HL-60 (cell line): ENCODE measurements at regions not wholly inside any gene's neighbourhood (a gene's known extent, or its start where the extent isn't known, plus 50 kb on each side); places are given as distances from the start of the nearest gene placed in this dataset.

Experiments used
- DNase-seq, 2 experiments: peaks; one replicate each; pipeline ENCODE4 v3.0.0-alpha.2; 2010 to 2020; ENCODE audit warnings: low read depth in 1 of 2, low spot score in 1 of 2
- H3K27ac ChIP-seq: fragments of 250-450 bp; sonication (Bioruptor Pico); replicated peaks from 2 replicates; pipeline ENCODE4 v1.5.1; 2020; ENCODE audit warnings: mild to moderate bottlenecking, moderate library complexity
- H3K27me3 ChIP-seq: fragments of 250-450 bp; sonication (Bioruptor Pico); 2 replicates; pipeline ENCODE4 v1.5.1; 2021; ENCODE audit warnings: mild to moderate bottlenecking, moderate library complexity; ENCODE audit not compliant: insufficient read depth, poor library complexity, severe bottlenecking
- H3K4me3 ChIP-seq: replicated peaks from 2 replicates; pipeline ENCODE4 v1.5.1; 2011; ENCODE audit warnings: mild to moderate bottlenecking, control low read depth, low read length; ENCODE audit not compliant: insufficient read depth
- CTCF ChIP-seq: IDR thresholded peaks from one replicate; pipeline ENCODE4 v1.5.1; 2011; ENCODE audit warnings: low read length, control low read depth, inconsistent platforms; ENCODE audit not compliant: insufficient read depth
- GABPA ChIP-seq: IDR thresholded peaks from 2 replicates; pipeline ENCODE4 v1.6.1; 2012; ENCODE audit warnings: low read depth
- POLR2AphosphoS5 ChIP-seq: IDR thresholded peaks from 2 replicates; pipeline ENCODE4 v1.6.1; 2012; ENCODE audit warnings: low read depth
- REST ChIP-seq: IDR thresholded peaks from 2 replicates; pipeline ENCODE4 v1.6.1; 2012; ENCODE audit warnings: low read depth; ENCODE audit not compliant: insufficient replicate concordance
- SPI1 ChIP-seq: IDR thresholded peaks from 2 replicates; pipeline ENCODE4 v1.6.1; 2012; ENCODE audit warnings: low read depth, mild to moderate bottlenecking, borderline replicate concordance

GRCh38 chr10:89092981-89093380 lies 102.4 kb downstream of the FAS start:
- no peak for DNase-seq
- Histone ChIP-seq H3K4me3 (no peak overlapping the region), H3K27me3 (no peaks in the 10 kb centered on the region), H3K27ac (no peak overlapping the region)
- TF ChIP-seq POLR2AphosphoS5 = no peak
- TF ChIP-seq GABPA = no peak
- no peak for TF ChIP-seq CTCF
- TF ChIP-seq REST = no peak
- no peak for TF ChIP-seq SPI1

- Histone ChIP-seq H3K27ac (no peak overlapping the region), H3K27me3 (no peaks in the 10 kb centered on the region)
- DNase-seq = no peak
Measured at GRCh38 chr10:89092439-89092838, 101.8 kb downstream of the FAS start.

GRCh38 chr10:89091496-89091895 lies 100.9 kb downstream of the FAS start:
- Histone ChIP-seq H3K27me3 (no peaks in the 10 kb centered on the region), H3K27ac (no peak overlapping the region), H3K4me3 (no peak overlapping the region)
- no peak for TF ChIP-seq POLR2AphosphoS5
- TF ChIP-seq GABPA = no peak
- TF ChIP-seq SPI1 = no peak
- TF ChIP-seq REST = no peak
- TF ChIP-seq CTCF = no peak
- DNase-seq = no peak

More at GRCh38 chr10:89092439-89092838, 101.8 kb downstream of the FAS start:
- H3K4me3 ChIP-seq = no peak overlapping the region
- TF ChIP-seq CTCF (no peak), POLR2AphosphoS5 (no peak), SPI1 (no peak), GABPA (no peak), REST (no peak)
